Tibial nerve (tissue), 4 donors: ENCODE measurements at regions not wholly inside any gene's neighbourhood (a gene's known extent, or its start where the extent isn't known, plus 50 kb on each side); places are given as distances from the start of the nearest gene placed in this dataset.

ENCODE experiments used
- DNase-seq, 2 donors: peaks; one replicate each; pipeline ENCODE4 v3.0.0-alpha.2; 2019; ENCODE audit warnings: low spot score in 2 of 2
- H3K27ac ChIP-seq, 4 donors: fragments of 200-600 bp; sonication (generic) in 3 of 4; one replicate each; pipeline ENCODE4 v1.5.1; 2017 to 2019; ENCODE audit warnings: mild to moderate bottlenecking in 1 of 4
- H3K27me3 ChIP-seq, 2 donors: fragments of 200-600 bp; sonication (generic) in 1 of 2; one replicate each; pipeline versions ENCODE4 v1.5.1 to v1.6.0; 2017 to 2019
- H3K36me3 ChIP-seq, 3 donors: fragments of 200-600 bp; sonication (generic); one replicate each; pipeline ENCODE4 v1.5.1; 2018 to 2019
- H3K4me1 ChIP-seq, 4 donors: fragments of 200-600 bp; sonication (generic) in 3 of 4; one replicate each; pipeline ENCODE4 v1.5.1; 2017 to 2019
- H3K4me3 ChIP-seq, 4 donors: fragments of 200-600 bp; sonication (generic) in 3 of 4; one replicate each; pipeline ENCODE4 v1.5.1; 2017 to 2019; ENCODE audit warnings: mild to moderate bottlenecking in 1 of 4, moderate library complexity in 1 of 4
- H3K9me3 ChIP-seq, 4 donors: fragments of 200-600 bp; sonication (generic) in 3 of 4; one replicate each; pipeline ENCODE4 v1.5.1; 2017 to 2019
- EP300 ChIP-seq, 2 donors: sonication (generic); formaldehyde crosslinking; IDR thresholded peaks; one replicate each; pipeline ENCODE4 v1.6.1; 2017; ENCODE audit warnings: antibody characterized with exemption in 2 of 2, mild to moderate bottlenecking in 1 of 2
- POLR2A ChIP-seq, 2 donors: fragments of 450-650 bp; IDR thresholded peaks; one replicate each; pipeline ENCODE4 v1.6.1; 2017; ENCODE audit warnings: antibody characterized with exemption in 2 of 2, mild to moderate bottlenecking in 2 of 2, moderate library complexity in 2 of 2
- WGBS, 2 donors: methylation state at CpG; one replicate each; pipeline ENCODE4 v1.1.5; 2018; 5-methylcytosine and 5-hydroxymethylcytosine counted together
- TF ChIP-seq, protein P1 (sequence below), 5 experiments: fragments of 200-600 bp in 3 of 5; fragments of 450-650 bp in 2 of 5; sonication (generic) in 3 of 5; IDR thresholded peaks; one replicate each; pipeline ENCODE4 v1.5.1; 2016 to 2019; ENCODE audit warnings: antibody characterized with exemption in 5 of 5, mild to moderate bottlenecking in 3 of 5, moderate library complexity in 2 of 5

- Histone ChIP-seq H3K4me3 (no peak overlapping the region), H3K27ac (no peak overlapping the region), H3K27me3 (no peaks in the 10 kb centered on the region), H3K36me3 (no peaks in the 10 kb centered on the region), H3K9me3 (peaks cover 0 to 17% (median 0%) of the 10 kb centered on the region in 4 donors), H3K4me1 (no peaks in the 10 kb centered on the region)
- 83% methylated on average over 4 of the region's 4 CpGs for WGBS, 2 donors
- DNase-seq, result no peak
- TF ChIP-seq EP300 (IDR thresholded peaks at IDR 0.05) (no peak), POLR2A (IDR thresholded peaks at IDR 0.05) (no peak)
- TF ChIP-seq, protein P1, sequence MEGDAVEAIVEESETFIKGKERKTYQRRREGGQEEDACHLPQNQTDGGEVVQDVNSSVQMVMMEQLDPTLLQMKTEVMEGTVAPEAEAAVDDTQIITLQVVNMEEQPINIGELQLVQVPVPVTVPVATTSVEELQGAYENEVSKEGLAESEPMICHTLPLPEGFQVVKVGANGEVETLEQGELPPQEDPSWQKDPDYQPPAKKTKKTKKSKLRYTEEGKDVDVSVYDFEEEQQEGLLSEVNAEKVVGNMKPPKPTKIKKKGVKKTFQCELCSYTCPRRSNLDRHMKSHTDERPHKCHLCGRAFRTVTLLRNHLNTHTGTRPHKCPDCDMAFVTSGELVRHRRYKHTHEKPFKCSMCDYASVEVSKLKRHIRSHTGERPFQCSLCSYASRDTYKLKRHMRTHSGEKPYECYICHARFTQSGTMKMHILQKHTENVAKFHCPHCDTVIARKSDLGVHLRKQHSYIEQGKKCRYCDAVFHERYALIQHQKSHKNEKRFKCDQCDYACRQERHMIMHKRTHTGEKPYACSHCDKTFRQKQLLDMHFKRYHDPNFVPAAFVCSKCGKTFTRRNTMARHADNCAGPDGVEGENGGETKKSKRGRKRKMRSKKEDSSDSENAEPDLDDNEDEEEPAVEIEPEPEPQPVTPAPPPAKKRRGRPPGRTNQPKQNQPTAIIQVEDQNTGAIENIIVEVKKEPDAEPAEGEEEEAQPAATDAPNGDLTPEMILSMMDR (IDR thresholded peaks at IDR 0.05), result no peak
Observed at GRCh38 chr15:26352909-26353308, 420.0 kb downstream of the GABRB3 start.

DNA sequence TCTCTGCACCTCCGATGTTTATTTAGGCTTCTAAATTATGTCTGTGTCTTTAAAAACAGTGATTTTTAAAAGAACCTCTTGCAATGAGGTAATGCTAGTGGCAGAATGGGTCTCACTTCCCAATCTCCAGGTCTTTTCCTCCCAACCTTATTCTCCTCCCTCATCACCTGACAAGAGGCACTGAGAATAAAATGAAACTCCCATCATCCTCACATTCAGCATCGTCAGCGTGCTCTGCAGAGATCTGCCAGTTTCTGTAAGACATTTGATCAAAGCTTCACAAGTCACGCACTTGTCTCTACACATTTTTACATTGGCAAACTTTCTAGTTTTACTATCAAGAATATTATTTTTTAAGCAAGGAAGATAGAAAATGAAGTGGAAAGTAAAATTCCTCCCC is 420.5 kb downstream of the GABRB3 start:
- Histone ChIP-seq H3K9me3 (peaks cover 0 to 22% (median 0%) of the 10 kb centered on the region in 4 donors), H3K36me3 (no peaks in the 10 kb centered on the region), H3K27ac (no peak overlapping the region), H3K4me3 (no peak overlapping the region), H3K27me3 (no peaks in the 10 kb centered on the region), H3K4me1 (no peaks in the 10 kb centered on the region)
- TF ChIP-seq EP300 (IDR thresholded peaks at IDR 0.05), result no peak
- TF ChIP-seq POLR2A (IDR thresholded peaks at IDR 0.05), result no peak
- TF ChIP-seq, protein P1 (IDR thresholded peaks at IDR 0.05), result no peak
- DNase-seq, result no peak
- 84 to 87% methylated on average over 4 of the region's 4 CpGs for WGBS, 2 donors

- no peak for DNase-seq
- H3K4me3 ChIP-seq, result no peak overlapping the region
- H3K27me3 ChIP-seq, result no peaks in the 10 kb centered on the region
- no peak overlapping the region for H3K27ac ChIP-seq
- H3K36me3 ChIP-seq, result no peaks in the 10 kb centered on the region
- no peaks in the 10 kb centered on the region for H3K9me3 ChIP-seq
- H3K4me1 ChIP-seq, result no peaks in the 10 kb centered on the region
- TF ChIP-seq, protein P1 (IDR thresholded peaks at IDR 0.05), result no peak
- TF ChIP-seq EP300 (IDR thresholded peaks at IDR 0.05) (no peak), POLR2A (IDR thresholded peaks at IDR 0.05) (no peak)
Observed at GRCh38 chr15:26325495-26325894, 447.4 kb downstream of the GABRB3 start.

DNA sequence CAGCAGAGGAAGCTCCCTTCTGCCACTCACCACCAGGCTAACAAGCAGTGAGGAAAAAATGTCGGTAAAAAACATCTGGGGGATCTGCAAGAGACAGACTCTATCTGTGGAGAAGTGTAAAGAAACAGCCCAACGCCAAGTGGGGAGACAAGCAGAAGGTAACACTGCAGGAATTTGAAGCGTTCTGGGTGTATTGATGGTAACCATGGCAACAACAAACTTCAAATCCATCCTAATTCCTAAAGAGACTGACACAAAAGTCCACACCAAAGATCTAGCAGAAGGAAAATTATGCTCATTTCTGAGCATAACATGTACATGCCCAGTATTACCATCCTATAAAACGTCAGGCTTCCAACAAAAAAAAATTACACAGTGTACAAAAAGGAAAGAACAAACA is 449.3 kb downstream of the GABRB3 start:
- H3K9me3 ChIP-seq, result no peaks in the 10 kb centered on the region
- no peak overlapping the region for H3K27ac ChIP-seq
- no peaks in the 10 kb centered on the region for H3K4me1 ChIP-seq
- no peaks in the 10 kb centered on the region for H3K36me3 ChIP-seq
- 71 to 79% methylated on average over 4 of the region's 4 CpGs for WGBS, 2 donors
- no peak overlapping the region for H3K4me3 ChIP-seq
- no peak for DNase-seq
- no peaks in the 10 kb centered on the region for H3K27me3 ChIP-seq
- TF ChIP-seq, protein P1 (IDR thresholded peaks at IDR 0.05), result no peak
- TF ChIP-seq EP300 (IDR thresholded peaks at IDR 0.05) (no peak), POLR2A (IDR thresholded peaks at IDR 0.05) (no peak)

GRCh38 chr15:26318689-26319088 is 454.2 kb downstream of the GABRB3 start:
- 89 to 100% methylated on average over 1 of the region's 1 CpG for WGBS, 2 donors
- TF ChIP-seq, protein P1 (IDR thresholded peaks at IDR 0.05), result no peak
- TF ChIP-seq EP300 (IDR thresholded peaks at IDR 0.05) (no peak), POLR2A (IDR thresholded peaks at IDR 0.05) (no peak)
- no peaks in the 10 kb centered on the region for H3K27me3 ChIP-seq
- no peaks in the 10 kb centered on the region for H3K9me3 ChIP-seq
- H3K4me3 ChIP-seq, result no peak overlapping the region
- no peak overlapping the region for H3K27ac ChIP-seq
- no peaks in the 10 kb centered on the region for H3K4me1 ChIP-seq
- no peaks in the 10 kb centered on the region for H3K36me3 ChIP-seq
- no peak for DNase-seq
